ENCODE measurements at regions not wholly inside any gene's neighbourhood (a gene's known extent, or its start where the extent isn't known, plus 50 kb on each side); places are given as distances from the start of the nearest gene placed in this dataset.
"Not testable (repeated sequence)": the region's sequence is repeated elsewhere in the genome, so short reads cannot be mapped to it uniquely, and the experiment has no call there.

DNA sequence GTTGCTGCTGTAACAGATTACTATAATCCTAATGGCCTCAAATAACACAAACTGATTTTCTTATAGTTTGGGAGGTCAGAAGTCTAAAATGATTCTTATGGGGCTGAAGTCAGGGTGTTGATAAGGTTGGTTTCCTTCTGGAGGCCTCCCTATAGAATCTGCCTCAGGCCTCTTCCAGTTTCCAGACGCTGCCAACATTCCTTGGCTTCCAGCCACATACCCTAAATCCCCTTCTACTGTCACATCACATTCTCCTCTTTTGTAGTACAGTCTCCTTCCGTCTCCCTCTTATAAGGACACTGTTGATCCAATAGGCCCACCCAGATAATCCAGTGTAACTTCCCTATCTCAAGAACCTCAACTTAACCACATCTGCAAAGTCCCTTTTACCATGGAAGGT lies 145.3 kb upstream of the NCAM2 start:
- DNase-seq: no peak

DNA sequence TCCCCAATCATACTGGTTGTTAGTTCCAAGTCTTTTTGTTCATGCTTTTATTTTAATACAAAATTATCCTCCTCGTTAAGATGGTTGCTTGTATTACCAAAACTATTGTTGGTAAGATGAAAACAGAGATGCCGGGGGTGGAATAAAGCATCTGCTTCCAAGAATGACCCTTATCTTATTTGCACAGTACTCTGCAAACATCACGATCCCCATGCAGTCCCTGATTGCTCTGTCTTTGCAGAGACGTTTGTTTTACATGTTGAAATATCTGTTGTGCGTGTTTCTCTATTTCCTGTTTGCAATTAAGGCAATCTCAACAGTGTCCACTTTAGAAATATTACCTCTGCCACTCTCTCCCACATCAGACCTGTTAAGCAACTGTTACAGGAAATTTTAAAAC lies 141.3 kb upstream of the NCAM2 start:
- no peak for DNase-seq

DNA sequence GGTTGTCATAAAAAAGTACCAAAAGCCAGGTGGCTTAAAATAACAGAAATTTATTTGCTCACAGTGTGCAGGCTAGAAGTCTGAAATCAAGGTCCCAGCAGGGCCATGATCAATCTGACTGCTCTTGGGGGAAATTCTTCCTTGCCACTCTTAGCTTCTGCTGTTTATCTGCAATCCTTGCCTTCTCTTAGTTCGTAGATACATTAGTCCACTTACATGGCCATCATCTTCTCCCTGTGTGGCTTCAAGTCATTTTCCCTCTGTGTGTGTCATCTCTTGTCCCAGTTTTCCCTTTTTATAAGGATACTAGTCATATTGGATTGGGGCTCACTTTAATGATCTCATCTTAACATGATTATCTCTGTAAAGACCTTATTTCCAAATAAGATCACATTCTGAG lies 124.0 kb upstream of the NCAM2 start:
- DNase-seq: no peak

DNA sequence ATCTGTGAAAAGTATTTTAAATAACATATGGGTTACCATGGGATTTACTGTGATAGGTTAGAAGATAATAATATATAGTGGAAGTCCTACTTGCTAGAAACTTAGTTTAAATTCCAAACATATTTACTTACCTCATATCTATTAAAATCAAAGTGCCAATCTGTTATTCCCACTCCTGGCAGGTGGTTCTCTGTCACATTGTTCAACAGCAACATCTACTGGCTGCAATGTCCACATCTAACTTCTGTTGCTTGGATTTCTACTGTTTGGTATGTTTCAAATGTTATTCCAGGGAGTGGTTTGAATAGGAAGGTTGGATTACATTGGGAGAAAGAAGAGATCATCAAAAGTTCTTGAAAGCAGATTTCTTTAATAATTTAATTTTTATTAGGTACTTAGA lies 122.5 kb upstream of the NCAM2 start:
- DNase-seq: no peak

DNA sequence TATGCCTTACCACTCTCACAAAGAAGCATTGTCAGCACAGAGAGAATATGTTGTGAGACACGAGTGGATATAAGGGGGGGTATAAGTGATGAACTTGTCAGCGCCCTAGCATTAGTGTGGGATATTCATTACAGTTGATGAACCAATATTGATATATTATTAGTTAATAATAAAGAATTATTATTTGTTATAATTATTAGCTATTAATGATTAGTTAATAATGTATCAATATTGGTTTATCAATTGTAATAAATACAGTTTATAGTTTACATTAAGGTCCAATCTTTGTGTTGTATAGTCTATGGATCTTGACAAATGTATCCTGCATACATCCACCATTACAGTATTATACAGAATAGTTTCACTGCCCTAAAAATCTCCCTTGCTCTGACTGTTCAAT lies 120.2 kb upstream of the NCAM2 start:
- no peak for DNase-seq

DNA sequence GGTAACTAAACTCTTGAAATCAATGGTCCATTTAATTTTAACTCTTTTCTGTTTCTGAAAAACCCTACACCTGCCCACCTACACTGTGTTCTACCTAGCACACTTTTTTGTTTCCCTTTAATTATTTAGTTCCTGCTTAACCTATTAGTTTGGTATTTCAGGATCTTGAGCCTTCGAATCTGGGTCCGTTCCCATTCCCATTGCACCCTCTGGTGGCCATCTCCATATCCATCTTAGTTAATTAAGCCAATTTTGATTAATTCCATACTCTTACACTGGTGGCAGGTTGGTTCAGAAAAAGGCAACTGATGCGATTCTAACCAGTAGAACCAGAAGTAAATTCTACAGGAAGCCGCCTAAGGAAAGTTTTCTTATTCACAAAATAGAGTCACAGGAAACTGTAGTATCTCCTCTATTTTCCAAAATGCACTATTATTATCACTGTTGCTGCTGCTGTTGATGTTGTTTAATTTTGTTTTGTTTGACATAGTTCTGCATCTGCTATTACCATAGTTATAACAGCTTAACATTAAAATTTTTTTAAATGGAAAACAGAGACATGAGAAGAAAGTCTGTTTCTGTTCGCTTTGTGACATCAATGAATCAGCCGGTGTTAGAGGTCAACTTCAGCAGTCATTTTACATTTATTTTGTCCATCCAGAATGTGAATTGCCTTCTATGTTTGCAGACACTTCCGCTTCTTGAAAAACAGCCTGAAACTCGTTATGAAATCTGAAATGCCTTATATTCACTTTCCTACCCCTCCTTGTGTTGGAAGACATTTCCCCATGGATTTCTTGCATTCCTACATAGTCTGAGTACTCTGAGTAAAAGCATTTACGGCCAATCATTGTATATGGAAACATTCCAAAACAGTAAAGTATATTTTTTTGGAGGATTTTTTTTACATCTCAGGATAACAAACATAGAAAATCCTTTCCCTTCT lies 115.5 kb upstream of the NCAM2 start:
- peak; percentile 23 to 31 for DNase-seq

GRCh38 chr21:20883408-20883800 lies 114.8 kb upstream of the NCAM2 start:
- DNase-seq: no peak

- no peak for DNase-seq
These were observed 95.7 kb upstream of the NCAM2 start for GRCh38 chr21:20902511-20902910.

GRCh38 chr21:20902998-20903397 lies 95.2 kb upstream of the NCAM2 start:
- DNase-seq: no peak

GRCh38 chr21:20927555-20927954 lies 70.7 kb upstream of the NCAM2 start:
- DNase-seq: not testable (repeated sequence)

DNA sequence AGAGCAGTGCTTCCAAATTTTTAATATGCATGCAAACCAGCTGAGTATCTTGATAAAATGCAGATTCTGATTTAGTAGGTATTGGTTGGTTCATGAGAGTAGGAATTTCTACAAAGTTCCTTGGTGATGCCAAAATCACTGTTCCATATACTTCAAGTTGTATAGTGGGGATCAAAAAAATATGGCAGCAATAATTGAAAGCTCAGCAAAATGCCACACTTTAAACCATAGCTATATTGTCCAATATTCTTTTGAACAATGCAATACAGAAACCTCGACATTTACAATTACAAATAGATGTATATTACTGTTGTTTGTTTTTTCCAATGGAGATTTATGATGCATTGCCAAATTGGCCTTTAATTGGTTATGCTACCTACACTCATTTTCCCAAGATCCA lies 55.7 kb upstream of the NCAM2 start:
- no peak for DNase-seq

DNA sequence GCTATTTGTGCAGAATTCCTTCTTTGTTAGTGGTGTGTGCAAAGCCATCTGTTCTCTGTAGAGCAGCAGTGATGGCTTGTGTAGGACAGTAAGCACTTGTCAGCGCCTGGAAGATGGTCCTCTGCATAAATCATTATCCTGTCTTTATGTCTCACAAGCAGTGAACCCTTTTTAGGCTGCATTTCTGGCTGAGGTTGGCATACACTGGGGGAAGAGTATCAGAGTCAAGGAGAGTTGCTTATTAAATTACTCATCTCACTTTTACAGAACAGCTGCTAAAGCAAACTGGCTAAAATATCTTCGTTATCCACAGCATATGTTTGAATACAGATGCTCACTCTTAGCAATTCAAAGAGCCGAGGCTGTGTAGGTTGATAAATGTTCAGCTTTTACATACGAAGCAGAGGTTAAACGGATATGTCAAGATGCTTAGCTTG lies 54.6 kb upstream of the NCAM2 start:
- no peak for DNase-seq

DNA sequence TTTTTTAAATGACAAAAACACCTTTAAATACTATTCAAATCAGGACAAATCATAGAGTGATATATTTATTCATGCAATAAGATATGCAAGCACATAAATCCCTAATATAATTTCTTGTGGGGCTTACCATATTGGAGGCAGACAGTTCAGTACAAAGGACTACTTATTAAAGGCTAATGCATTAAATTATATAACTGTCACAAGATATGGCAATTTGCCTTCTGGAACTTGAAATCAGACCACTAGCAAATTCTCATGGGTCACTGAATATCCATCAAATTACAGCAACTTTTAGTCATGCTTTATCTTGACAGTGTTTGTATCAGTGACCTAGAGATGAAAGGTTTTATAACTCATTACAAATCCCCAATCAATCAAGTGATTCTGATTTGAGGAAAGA lies 54.1 kb upstream of the NCAM2 start:
- no peak for DNase-seq

- no peak for DNase-seq
These were observed 51.5 kb upstream of the NCAM2 start for GRCh38 chr21:20946701-20947100.

Data from inflammatory macrophage (primary cell).